ENCODE measurements at regions not wholly inside any gene's neighbourhood (a gene's known extent, or its start where the extent isn't known, plus 50 kb on each side); places are given as distances from the start of the nearest gene placed in this dataset.

DNA sequence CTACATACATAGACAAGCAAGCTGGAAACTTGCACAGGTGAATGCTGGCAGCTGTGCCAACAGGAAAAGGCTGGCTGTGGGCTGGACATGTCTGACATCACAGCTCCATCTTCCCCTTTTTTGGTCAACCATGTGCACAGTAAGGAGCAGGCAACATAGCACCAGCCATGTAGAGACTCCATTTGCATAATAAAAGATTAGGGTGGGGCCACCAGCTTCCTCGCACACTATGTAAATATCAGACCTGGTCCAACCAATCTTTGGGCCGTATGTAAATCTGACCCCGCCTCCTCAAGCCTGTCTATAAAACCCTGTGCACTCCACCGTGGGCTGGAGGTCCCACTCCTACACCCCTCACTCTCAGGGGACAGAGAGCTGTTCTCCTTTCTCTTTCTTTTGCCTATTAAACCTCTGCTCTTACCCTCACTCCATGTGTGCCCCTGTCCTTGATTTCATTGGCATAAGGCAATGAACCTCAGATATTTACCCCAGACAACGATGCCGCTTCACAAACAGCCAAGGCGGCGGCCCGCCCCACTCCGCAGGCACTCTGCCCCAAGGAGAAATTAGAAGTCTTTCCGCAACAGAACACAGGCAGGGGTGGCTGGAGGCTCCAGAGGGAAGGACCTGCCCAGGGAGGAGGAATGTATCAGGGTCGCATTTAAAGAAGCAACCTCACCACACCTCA lies 862.2 kb downstream of the TRIML1 start:
- POLR2A ChIA-PET, result no interaction called here

DNA sequence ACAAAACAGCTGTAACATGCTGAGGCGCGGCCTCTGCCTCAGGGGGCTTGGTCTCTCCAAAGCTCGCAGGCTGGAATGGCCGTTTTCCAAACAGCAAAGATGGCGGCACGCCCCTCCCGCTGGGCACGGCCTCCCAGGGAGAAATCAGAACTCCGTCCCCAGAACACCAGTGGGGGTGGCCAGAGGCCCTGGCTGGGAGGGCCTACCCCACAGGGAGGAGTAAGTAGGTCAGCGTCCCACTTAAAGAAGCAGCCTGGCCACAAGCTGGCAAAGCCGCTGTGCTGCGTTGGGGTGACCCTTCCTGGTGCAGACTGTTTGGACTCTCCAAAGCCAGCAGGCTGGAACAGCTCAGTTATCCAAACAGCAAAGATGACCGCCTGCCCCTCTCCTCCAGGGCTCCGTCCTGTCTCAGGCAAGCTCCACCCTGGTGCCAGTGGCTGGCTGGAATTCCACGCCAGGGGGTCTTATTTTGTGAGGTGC lies 862.8 kb downstream of the TRIML1 start:
- BruUV-seq (replicated peaks), result no TSS peak
- Histone ChIP-seq H3K4me1 (ENCODE audit: control insufficient read depth, insufficient read depth, low read length) (no peaks in the 10 kb centered on the region), H3K9me3 (ENCODE audit: control insufficient read depth, insufficient read depth, low read depth, low read length) (no peaks in the 10 kb centered on the region), H3K36me3 (ENCODE audit: control insufficient read depth, insufficient read depth, low read length) (no peaks in the 10 kb centered on the region), H3K27me3 (ENCODE audit: control insufficient read depth, insufficient read depth, low read length) (no peaks in the 10 kb centered on the region), H3K4me3 (ENCODE audit: low read depth in 2 of 2, low read length in 2 of 2) (no peak overlapping the region), H3K27ac (ENCODE audit: low read length) (no peak overlapping the region)
- ATAC-seq (no peak), DNase-seq (ENCODE audit: low read depth, low spot score) (no peak)
- TF ChIP-seq POLR2AphosphoS5 (IDR thresholded peaks at IDR 0.05; ENCODE audit: low read depth, low read length) (no peak), TCF7L2 (IDR thresholded peaks at IDR 0.05; ENCODE audit: low read depth, low read length) (no peak), SIN3A (IDR thresholded peaks at IDR 0.05; ENCODE audit: borderline replicate concordance, insufficient read depth, low read depth, low read length) (no peak)
- TF ChIP-seq, protein P1, sequence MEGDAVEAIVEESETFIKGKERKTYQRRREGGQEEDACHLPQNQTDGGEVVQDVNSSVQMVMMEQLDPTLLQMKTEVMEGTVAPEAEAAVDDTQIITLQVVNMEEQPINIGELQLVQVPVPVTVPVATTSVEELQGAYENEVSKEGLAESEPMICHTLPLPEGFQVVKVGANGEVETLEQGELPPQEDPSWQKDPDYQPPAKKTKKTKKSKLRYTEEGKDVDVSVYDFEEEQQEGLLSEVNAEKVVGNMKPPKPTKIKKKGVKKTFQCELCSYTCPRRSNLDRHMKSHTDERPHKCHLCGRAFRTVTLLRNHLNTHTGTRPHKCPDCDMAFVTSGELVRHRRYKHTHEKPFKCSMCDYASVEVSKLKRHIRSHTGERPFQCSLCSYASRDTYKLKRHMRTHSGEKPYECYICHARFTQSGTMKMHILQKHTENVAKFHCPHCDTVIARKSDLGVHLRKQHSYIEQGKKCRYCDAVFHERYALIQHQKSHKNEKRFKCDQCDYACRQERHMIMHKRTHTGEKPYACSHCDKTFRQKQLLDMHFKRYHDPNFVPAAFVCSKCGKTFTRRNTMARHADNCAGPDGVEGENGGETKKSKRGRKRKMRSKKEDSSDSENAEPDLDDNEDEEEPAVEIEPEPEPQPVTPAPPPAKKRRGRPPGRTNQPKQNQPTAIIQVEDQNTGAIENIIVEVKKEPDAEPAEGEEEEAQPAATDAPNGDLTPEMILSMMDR (IDR thresholded peaks at IDR 0.05), result no peak
- TF ChIP-seq, protein P2, sequence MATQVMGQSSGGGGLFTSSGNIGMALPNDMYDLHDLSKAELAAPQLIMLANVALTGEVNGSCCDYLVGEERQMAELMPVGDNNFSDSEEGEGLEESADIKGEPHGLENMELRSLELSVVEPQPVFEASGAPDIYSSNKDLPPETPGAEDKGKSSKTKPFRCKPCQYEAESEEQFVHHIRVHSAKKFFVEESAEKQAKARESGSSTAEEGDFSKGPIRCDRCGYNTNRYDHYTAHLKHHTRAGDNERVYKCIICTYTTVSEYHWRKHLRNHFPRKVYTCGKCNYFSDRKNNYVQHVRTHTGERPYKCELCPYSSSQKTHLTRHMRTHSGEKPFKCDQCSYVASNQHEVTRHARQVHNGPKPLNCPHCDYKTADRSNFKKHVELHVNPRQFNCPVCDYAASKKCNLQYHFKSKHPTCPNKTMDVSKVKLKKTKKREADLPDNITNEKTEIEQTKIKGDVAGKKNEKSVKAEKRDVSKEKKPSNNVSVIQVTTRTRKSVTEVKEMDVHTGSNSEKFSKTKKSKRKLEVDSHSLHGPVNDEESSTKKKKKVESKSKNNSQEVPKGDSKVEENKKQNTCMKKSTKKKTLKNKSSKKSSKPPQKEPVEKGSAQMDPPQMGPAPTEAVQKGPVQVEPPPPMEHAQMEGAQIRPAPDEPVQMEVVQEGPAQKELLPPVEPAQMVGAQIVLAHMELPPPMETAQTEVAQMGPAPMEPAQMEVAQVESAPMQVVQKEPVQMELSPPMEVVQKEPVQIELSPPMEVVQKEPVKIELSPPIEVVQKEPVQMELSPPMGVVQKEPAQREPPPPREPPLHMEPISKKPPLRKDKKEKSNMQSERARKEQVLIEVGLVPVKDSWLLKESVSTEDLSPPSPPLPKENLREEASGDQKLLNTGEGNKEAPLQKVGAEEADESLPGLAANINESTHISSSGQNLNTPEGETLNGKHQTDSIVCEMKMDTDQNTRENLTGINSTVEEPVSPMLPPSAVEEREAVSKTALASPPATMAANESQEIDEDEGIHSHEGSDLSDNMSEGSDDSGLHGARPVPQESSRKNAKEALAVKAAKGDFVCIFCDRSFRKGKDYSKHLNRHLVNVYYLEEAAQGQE (IDR thresholded peaks at IDR 0.05; ENCODE audit: insufficient read depth in 1 of 2, low read depth in 2 of 2, low read length in 1 of 2), result no peak
- POLR2A ChIA-PET, result no interaction called here
- intact Hi-C loops (cut with micrococcal nuclease; ENCODE audit: unreplicated experiment), result no loop called here
- in situ Hi-C loops (cut with HindIII; ENCODE audit: low pct_unique_long_range_greater_than_20kb, low sequenced_read_pairs), result no loop called here
- CTCF ChIA-PET, result no interaction called here

More for the DNA sequence above, 862.2 kb downstream of the TRIML1 start:
- Histone ChIP-seq H3K27me3 (ENCODE audit: control insufficient read depth, insufficient read depth, low read length) (no peaks in the 10 kb centered on the region), H3K27ac (ENCODE audit: low read length) (no peak overlapping the region), H3K36me3 (ENCODE audit: control insufficient read depth, insufficient read depth, low read length) (no peaks in the 10 kb centered on the region), H3K9me3 (ENCODE audit: control insufficient read depth, insufficient read depth, low read depth, low read length) (no peaks in the 10 kb centered on the region), H3K4me1 (ENCODE audit: control insufficient read depth, insufficient read depth, low read length) (no peaks in the 10 kb centered on the region), H3K4me3 (ENCODE audit: low read depth in 2 of 2, low read length in 2 of 2) (no peak overlapping the region)
- BruUV-seq (replicated peaks), result no TSS peak
- no peak for DNase-seq (ENCODE audit: low read depth, low spot score)
- no peak for TF ChIP-seq POLR2AphosphoS5 (IDR thresholded peaks at IDR 0.05; ENCODE audit: low read depth, low read length)
- TF ChIP-seq, protein P2 (IDR thresholded peaks at IDR 0.05; ENCODE audit: insufficient read depth in 1 of 2, low read depth in 2 of 2, low read length in 1 of 2), result no peak
- TF ChIP-seq SIN3A (IDR thresholded peaks at IDR 0.05; ENCODE audit: borderline replicate concordance, insufficient read depth, low read depth, low read length), result no peak
- TF ChIP-seq, protein P1 (IDR thresholded peaks at IDR 0.05), result no peak
- in situ Hi-C loops (cut with HindIII; ENCODE audit: low pct_unique_long_range_greater_than_20kb, low sequenced_read_pairs) (no loop called here), intact Hi-C loops (cut with micrococcal nuclease; ENCODE audit: unreplicated experiment) (no loop called here)
- no peak for ATAC-seq
- CTCF ChIA-PET, result no interaction called here
